Astrocyte of the spinal cord (primary cell): ENCODE measurements at regions not wholly inside any gene's neighbourhood (a gene's known extent, or its start where the extent isn't known, plus 50 kb on each side); places are given as distances from the start of the nearest gene placed in this dataset.

ENCODE experiments used
- DNase-seq: peaks from one replicate; pipeline ENCODE4 v3.0.0; 2011; ENCODE audit warnings: low read depth, low spot score
- H3K4me3 ChIP-seq: 2 replicates; pipeline ENCODE4 v1.5.1; 2011; ENCODE audit warnings: low read depth, mild to moderate bottlenecking, low read length, moderate library complexity
- CTCF ChIP-seq: IDR thresholded peaks from 2 replicates; pipeline ENCODE4 v1.5.1; 2012; ENCODE audit warnings: low read depth, mild to moderate bottlenecking, low read length, inconsistent platforms
- in situ Hi-C: cut with HindIII; loops from 2 replicates; pipeline ENCODE4 v1.10.0; 2017; ENCODE audit warnings: low sequenced_read_pairs

- in situ Hi-C loops = no loop called here
- no peak for DNase-seq
- no peak overlapping the region for H3K4me3 ChIP-seq
- no peak for TF ChIP-seq CTCF
Observed at GRCh38 chr10:100685331-100685730, 60.1 kb upstream of the PAX2 start.

GRCh38 chr10:100687143-100688003, 58.0 kb upstream of the PAX2 start:
- in situ Hi-C loops = no loop called here
- no peak overlapping the region for H3K4me3 ChIP-seq
- DNase-seq = no peak
- no peak for TF ChIP-seq CTCF

- no peak for DNase-seq
- in situ Hi-C loops = no loop called here
- TF ChIP-seq CTCF = no peak
- no peak overlapping the region for H3K4me3 ChIP-seq
Observed at GRCh38 chr10:100688201-100688600, 57.2 kb upstream of the PAX2 start.

- in situ Hi-C loops = no loop called here
- no peak overlapping the region for H3K4me3 ChIP-seq
- DNase-seq = no peak
- no peak for TF ChIP-seq CTCF
Observed at GRCh38 chr10:100693821-100694220, 51.6 kb upstream of the PAX2 start.
